ENCODE measurements at regions not wholly inside any gene's neighbourhood (a gene's known extent, or its start where the extent isn't known, plus 50 kb on each side); places are given as distances from the start of the nearest gene placed in this dataset.

DNA sequence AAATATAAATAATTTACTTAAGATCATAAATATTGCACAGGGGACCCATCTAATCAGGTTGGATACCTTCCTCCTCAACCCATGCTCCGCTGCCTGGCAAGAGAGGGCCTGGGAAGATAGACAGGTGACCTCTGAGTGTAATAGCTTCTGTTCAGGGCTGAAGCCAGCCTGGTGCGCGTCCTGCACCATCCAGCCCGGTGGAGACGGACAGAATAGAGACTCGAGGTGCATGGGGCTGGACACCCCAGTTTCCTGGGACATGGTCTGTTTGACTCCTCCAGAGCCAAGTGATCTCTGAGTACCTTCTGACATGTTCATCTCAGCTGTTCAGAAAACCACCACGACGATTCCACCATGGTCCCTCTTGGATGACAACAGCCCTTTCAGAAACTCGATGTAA, 209.3 kb upstream of the MYT1L start:
- WGBS (ENCODE audit: insufficient coverage, insufficient read length): no CpG with 5 or more reads among the region's 9 CpGs
- no peak for DNase-seq (ENCODE audit: low read depth, low spot score)
- H3K27ac ChIP-seq (ENCODE audit: low read length): no peak overlapping the region
- H3K4me1 ChIP-seq (ENCODE audit: control insufficient read depth, insufficient read depth, low read length): no peaks in the 10 kb centered on the region
- no peaks in the 10 kb centered on the region for H3K9me3 ChIP-seq (ENCODE audit: control insufficient read depth, insufficient read depth, low read length)
- H3K4me3 ChIP-seq (ENCODE audit: low read length): no peak overlapping the region
- H3K27me3 ChIP-seq (ENCODE audit: control insufficient read depth, insufficient read depth, low read length): no peaks in the 10 kb centered on the region
- no peaks in the 10 kb centered on the region for H3K36me3 ChIP-seq (ENCODE audit: control insufficient read depth, insufficient read depth, low read length)

DNA sequence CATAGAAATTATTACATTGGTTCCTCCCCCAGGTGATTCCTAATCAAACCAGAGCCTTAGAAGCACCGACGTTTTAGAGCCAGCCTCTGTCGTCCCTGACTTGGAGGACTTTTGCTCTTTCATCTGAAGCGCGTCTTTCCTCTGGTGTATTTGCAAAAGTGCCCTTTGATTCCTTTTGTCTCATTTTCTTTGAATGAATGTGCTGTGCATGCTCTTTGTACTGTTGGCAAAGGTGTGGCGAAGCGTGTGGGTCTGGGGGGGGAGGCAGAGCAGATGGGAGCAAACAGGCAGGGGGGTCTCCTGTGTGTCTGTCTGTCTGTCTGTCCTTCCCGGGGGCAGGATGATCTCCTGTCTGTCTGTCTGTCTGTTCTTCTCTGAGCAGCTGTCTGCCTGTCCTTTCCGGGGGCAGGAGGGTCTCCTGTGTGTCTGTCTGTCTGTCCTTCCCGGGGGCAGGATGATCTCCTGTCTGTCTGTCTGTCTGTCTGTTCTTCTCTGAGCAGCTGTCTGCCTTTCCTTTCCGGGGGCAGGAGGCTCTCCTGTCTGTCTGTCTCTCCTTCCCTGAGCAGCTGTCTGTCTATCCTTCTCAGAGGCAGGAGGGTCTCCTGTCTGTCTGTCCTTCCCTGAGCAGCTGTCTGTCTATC, 205.5 kb upstream of the MYT1L start:
- H3K36me3 ChIP-seq (ENCODE audit: control insufficient read depth, insufficient read depth, low read length): no peaks in the 10 kb centered on the region
- no CpG with 5 or more reads among the region's 11 CpGs for WGBS (ENCODE audit: insufficient coverage, insufficient read length)
- no peaks in the 10 kb centered on the region for H3K9me3 ChIP-seq (ENCODE audit: control insufficient read depth, insufficient read depth, low read length)
- H3K27me3 ChIP-seq (ENCODE audit: control insufficient read depth, insufficient read depth, low read length): no peaks in the 10 kb centered on the region
- no peak overlapping the region for H3K4me3 ChIP-seq (ENCODE audit: low read length)
- DNase-seq (ENCODE audit: low read depth, low spot score): no peak
- no peak overlapping the region for H3K27ac ChIP-seq (ENCODE audit: low read length)
- no peaks in the 10 kb centered on the region for H3K4me1 ChIP-seq (ENCODE audit: control insufficient read depth, insufficient read depth, low read length)

DNA sequence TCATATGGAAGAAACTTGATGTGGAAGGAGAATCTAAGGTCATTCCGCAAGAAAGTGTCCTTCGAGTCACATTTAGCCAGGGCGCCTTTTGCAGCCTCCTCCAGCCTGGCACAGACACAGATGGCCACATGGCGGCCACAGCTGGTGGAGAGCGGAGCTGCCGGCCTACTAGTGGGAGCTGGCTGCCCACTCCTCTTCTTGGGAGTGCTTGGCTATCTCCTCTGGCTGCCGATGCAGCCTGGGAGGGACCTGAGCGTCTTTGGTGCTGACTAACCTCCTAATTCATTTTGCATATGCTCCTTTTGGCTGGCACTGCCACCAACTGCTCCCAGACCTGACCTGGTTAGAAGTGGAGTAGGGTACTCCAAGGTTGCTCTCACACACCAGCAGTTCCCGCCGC, 199.3 kb upstream of the MYT1L start:
- Histone ChIP-seq H3K4me3 (ENCODE audit: low read length) (no peak overlapping the region), H3K27me3 (ENCODE audit: control insufficient read depth, insufficient read depth, low read length) (no peaks in the 10 kb centered on the region), H3K9me3 (ENCODE audit: control insufficient read depth, insufficient read depth, low read length) (no peaks in the 10 kb centered on the region), H3K27ac (ENCODE audit: low read length) (no peak overlapping the region), H3K4me1 (ENCODE audit: control insufficient read depth, insufficient read depth, low read length) (no peaks in the 10 kb centered on the region), H3K36me3 (ENCODE audit: control insufficient read depth, insufficient read depth, low read length) (no peaks in the 10 kb centered on the region)
- no peak for DNase-seq (ENCODE audit: low read depth, low spot score)
- no CpG with 5 or more reads among the region's 10 CpGs for WGBS (ENCODE audit: insufficient coverage, insufficient read length)

DNA sequence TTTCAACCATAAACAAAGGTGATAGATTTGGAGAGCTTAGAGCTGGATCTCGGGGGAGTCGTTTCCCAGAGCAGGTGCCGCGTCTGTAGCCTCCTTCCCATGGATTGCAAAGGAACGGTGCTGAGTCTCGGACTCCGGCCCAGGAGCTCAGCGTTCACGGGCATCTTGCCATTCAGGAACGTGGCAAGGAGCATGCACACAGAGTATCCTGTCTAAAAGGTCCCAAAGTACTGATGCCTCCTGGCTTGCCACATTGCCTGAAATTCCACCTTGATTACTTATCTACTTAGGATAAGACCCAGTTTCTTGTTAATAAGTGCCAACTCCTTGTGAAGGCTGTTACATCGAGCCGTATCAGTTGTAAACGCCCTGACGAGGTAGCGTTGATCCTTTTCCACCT, 197.8 kb upstream of the MYT1L start:
- no CpG with 5 or more reads among the region's 15 CpGs for WGBS (ENCODE audit: insufficient coverage, insufficient read length)
- H3K4me3 ChIP-seq (ENCODE audit: low read length): no peak overlapping the region
- no peaks in the 10 kb centered on the region for H3K4me1 ChIP-seq (ENCODE audit: control insufficient read depth, insufficient read depth, low read length)
- no peaks in the 10 kb centered on the region for H3K9me3 ChIP-seq (ENCODE audit: control insufficient read depth, insufficient read depth, low read length)
- H3K27ac ChIP-seq (ENCODE audit: low read length): no peak overlapping the region
- no peak for DNase-seq (ENCODE audit: low read depth, low spot score)
- no peaks in the 10 kb centered on the region for H3K27me3 ChIP-seq (ENCODE audit: control insufficient read depth, insufficient read depth, low read length)
- no peaks in the 10 kb centered on the region for H3K36me3 ChIP-seq (ENCODE audit: control insufficient read depth, insufficient read depth, low read length)

DNA sequence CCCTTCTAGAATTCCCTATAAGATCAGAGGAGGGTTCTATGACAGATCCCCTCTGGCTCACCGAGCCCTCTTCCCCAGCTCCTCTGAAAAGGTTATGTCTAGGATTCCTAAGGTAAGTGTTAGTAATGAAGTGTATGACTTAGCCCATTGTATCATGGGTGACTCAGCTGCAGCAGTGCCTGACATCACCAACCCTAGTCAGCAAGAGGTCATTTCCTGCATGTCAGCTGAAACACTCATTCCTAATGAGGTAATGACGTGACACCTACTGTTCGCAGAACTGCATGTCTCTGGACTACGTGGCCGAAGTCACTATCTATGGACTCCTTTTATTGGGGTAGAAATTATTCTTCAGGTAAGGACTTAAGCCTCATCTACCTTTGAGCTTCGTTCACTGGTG, 196.1 kb upstream of the MYT1L start:
- no CpG with 5 or more reads among the region's 6 CpGs for WGBS (ENCODE audit: insufficient coverage, insufficient read length)
- Histone ChIP-seq H3K9me3 (ENCODE audit: control insufficient read depth, insufficient read depth, low read length) (no peaks in the 10 kb centered on the region), H3K4me3 (ENCODE audit: low read length) (no peak overlapping the region), H3K27ac (ENCODE audit: low read length) (no peak overlapping the region), H3K4me1 (ENCODE audit: control insufficient read depth, insufficient read depth, low read length) (no peaks in the 10 kb centered on the region), H3K27me3 (ENCODE audit: control insufficient read depth, insufficient read depth, low read length) (no peaks in the 10 kb centered on the region), H3K36me3 (ENCODE audit: control insufficient read depth, insufficient read depth, low read length) (no peaks in the 10 kb centered on the region)
- DNase-seq (ENCODE audit: low read depth, low spot score): no peak

DNA sequence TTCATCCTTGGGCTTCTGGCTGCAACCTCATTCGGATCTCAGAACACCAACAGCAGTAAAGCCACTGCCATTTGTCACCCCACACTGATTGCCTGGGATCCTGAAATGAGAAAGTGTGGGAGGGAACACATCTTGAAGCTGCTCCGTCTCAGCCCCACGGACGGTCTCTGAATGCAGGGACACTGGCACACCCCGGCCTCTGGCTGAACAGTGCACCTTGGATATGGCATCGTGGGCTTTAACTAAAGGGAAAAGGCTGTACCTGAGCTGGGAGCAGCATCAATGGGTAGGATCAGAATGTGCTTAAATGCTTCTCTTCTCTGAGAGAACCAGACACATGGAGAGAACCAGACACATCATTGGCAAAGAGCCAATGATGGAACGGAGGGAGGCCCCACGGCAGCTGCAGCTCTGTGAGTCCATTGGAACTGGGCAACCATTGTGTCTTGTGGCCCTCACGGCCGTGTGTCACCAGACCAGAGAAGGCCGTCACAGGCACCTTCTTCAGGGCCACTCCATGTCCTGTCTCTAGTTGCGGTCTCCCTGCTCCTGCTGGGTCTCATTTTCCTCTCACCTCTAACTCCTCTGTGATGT, 193.4 kb upstream of the MYT1L start:
- no peak overlapping the region for H3K27ac ChIP-seq (ENCODE audit: low read length)
- no peaks in the 10 kb centered on the region for H3K9me3 ChIP-seq (ENCODE audit: control insufficient read depth, insufficient read depth, low read length)
- no peak for DNase-seq (ENCODE audit: low read depth, low spot score)
- WGBS (ENCODE audit: insufficient coverage, insufficient read length): no CpG with 5 or more reads among the region's 12 CpGs
- no peaks in the 10 kb centered on the region for H3K4me1 ChIP-seq (ENCODE audit: control insufficient read depth, insufficient read depth, low read length)
- H3K4me3 ChIP-seq (ENCODE audit: low read length): no peak overlapping the region
- H3K36me3 ChIP-seq (ENCODE audit: control insufficient read depth, insufficient read depth, low read length): no peaks in the 10 kb centered on the region
- no peaks in the 10 kb centered on the region for H3K27me3 ChIP-seq (ENCODE audit: control insufficient read depth, insufficient read depth, low read length)

DNA sequence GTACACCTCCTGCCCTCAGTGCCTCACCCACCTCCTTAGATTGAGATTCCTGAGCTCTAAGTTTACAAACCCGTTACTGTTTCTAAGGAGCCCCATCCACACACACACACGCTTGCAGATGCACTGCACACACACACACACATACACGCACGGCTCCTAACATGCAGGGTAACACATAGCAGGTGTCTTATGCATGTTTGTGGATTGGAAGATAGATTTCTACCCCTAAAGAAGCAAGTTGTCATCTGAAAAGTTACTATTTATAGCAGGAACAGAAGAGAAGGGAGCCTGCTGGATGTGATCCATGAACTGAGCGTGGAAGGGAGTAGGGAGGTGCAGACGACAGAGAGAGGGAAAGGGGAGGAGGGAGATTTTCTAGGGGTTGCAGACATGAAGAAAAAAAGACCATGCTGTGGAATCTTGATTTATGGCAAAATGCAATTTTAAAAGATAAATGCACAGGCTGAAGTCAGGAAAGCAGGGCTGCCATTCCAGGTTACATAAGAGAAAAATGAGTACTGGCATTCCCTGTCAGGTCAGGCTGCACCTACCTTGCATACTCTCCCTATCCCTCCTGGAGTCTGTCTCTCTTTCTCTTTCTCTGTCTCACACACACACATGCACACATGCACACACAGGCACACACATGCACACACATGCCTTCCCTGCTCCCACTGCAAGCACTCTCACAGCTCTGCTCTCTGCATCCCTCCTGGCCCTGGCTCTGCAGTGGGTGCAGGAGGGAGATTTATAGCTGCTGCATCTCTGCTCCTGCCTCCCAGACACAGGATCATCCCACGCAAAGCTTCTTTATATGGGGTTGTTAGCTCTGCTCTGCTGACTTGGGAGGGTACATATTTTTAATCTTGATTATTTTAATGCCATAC, 192.6 kb upstream of the MYT1L start:
- no peak overlapping the region for H3K4me3 ChIP-seq (ENCODE audit: low read length)
- no peak overlapping the region for H3K27ac ChIP-seq (ENCODE audit: low read length)
- H3K27me3 ChIP-seq (ENCODE audit: control insufficient read depth, insufficient read depth, low read length): no peaks in the 10 kb centered on the region
- no CpG with 5 or more reads among the region's 7 CpGs for WGBS (ENCODE audit: insufficient coverage, insufficient read length)
- no peaks in the 10 kb centered on the region for H3K4me1 ChIP-seq (ENCODE audit: control insufficient read depth, insufficient read depth, low read length)
- no peak for DNase-seq (ENCODE audit: low read depth, low spot score)
- no peaks in the 10 kb centered on the region for H3K36me3 ChIP-seq (ENCODE audit: control insufficient read depth, insufficient read depth, low read length)
- no peaks in the 10 kb centered on the region for H3K9me3 ChIP-seq (ENCODE audit: control insufficient read depth, insufficient read depth, low read length)

DNA sequence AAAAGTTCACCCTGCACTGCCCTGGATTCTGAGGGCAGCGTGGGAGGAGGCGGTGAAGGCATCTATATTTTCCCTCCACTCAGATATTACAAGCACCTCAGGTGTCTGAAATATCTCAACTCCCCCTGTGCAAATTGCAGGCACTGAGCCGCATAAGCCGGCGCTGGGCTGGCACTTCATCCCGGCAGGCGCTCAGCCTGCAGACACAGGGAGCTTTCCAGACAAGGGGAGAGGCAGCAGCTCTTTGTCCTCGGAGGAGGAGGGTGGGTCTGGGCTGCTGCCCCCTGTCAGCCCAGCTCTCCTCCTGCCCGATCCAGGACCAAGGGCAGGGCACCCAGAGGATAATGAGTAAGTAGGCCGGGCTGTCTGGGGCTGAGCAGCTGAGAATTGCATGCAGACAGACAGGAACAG, 189.3 kb upstream of the MYT1L start:
- Histone ChIP-seq H3K4me1 (ENCODE audit: control insufficient read depth, insufficient read depth, low read length) (no peaks in the 10 kb centered on the region), H3K36me3 (ENCODE audit: control insufficient read depth, insufficient read depth, low read length) (no peaks in the 10 kb centered on the region), H3K4me3 (ENCODE audit: low read length) (no peak overlapping the region), H3K9me3 (ENCODE audit: control insufficient read depth, insufficient read depth, low read length) (no peaks in the 10 kb centered on the region), H3K27ac (ENCODE audit: low read length) (no peak overlapping the region), H3K27me3 (ENCODE audit: control insufficient read depth, insufficient read depth, low read length) (no peaks in the 10 kb centered on the region)
- no peak for DNase-seq (ENCODE audit: low read depth, low spot score)
- WGBS (ENCODE audit: insufficient coverage, insufficient read length): no CpG with 5 or more reads among the region's 10 CpGs

DNA sequence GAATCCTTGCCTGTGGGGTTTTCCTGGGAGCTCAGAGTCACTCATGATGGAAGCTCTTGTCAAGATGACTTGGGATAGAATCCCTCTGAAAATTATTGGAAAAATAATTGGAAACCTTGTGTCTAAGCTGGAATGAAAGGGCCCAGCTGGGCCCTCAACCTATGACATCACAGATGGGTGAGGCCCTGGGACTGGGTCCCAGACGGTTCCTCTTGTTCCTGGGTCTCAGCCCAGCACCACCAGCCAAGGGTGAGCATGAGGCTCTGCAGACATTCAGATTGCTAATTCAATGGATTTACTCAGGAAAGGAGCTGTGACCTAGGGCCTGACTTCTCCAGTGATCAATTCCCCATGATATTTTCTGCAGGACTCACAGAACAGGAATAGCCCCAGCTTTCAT, 188.3 kb upstream of the MYT1L start:
- H3K9me3 ChIP-seq (ENCODE audit: control insufficient read depth, insufficient read depth, low read length): no peaks in the 10 kb centered on the region
- no CpG with 5 or more reads among the region's 1 CpG for WGBS (ENCODE audit: insufficient coverage, insufficient read length)

DNA sequence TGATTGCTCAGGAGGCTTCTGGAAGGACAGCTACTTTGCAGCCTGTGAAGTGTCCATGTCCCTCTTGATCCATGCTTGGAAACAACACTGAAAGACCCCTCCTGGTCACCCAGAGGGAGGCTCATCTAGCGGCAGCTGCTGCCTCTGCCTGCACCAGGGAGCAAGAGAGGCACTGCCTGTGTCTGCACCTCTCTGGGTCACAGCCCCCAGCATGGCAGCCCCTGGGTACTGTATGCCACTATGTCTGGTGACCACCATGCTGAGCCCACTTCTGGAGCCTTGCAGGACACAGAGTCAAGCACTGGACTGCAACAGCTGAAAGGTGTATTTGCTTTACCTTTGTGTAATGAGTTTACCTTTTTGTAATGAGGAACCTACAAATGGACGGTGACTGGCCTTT, 186.3 kb upstream of the MYT1L start:
- Histone ChIP-seq H3K4me1 (ENCODE audit: control insufficient read depth, insufficient read depth, low read length) (no peaks in the 10 kb centered on the region), H3K27me3 (ENCODE audit: control insufficient read depth, insufficient read depth, low read length) (no peaks in the 10 kb centered on the region), H3K9me3 (ENCODE audit: control insufficient read depth, insufficient read depth, low read length) (no peaks in the 10 kb centered on the region), H3K27ac (ENCODE audit: low read length) (no peak overlapping the region), H3K36me3 (ENCODE audit: control insufficient read depth, insufficient read depth, low read length) (no peaks in the 10 kb centered on the region), H3K4me3 (ENCODE audit: low read length) (no peak overlapping the region)
- no peak for DNase-seq (ENCODE audit: low read depth, low spot score)
- no CpG with 5 or more reads among the region's 2 CpGs for WGBS (ENCODE audit: insufficient coverage, insufficient read length)

More for the DNA sequence above, 188.3 kb upstream of the MYT1L start:
- DNase-seq (ENCODE audit: low read depth, low spot score): no peak
- Histone ChIP-seq H3K4me3 (ENCODE audit: low read length) (no peak overlapping the region), H3K27ac (ENCODE audit: low read length) (no peak overlapping the region), H3K27me3 (ENCODE audit: control insufficient read depth, insufficient read depth, low read length) (no peaks in the 10 kb centered on the region), H3K36me3 (ENCODE audit: control insufficient read depth, insufficient read depth, low read length) (no peaks in the 10 kb centered on the region), H3K4me1 (ENCODE audit: control insufficient read depth, insufficient read depth, low read length) (no peaks in the 10 kb centered on the region)

All from iPS DF 6.9 (cell line).